NB4 (cell line): ENCODE measurements at regions not wholly inside any gene's neighbourhood (a gene's known extent, or its start where the extent isn't known, plus 50 kb on each side); places are given as distances from the start of the nearest gene placed in this dataset.

Source experiments
- DNase-seq: peaks from one replicate; pipeline ENCODE4 v3.0.0; 2010; ENCODE audit warnings: low read depth
- H3K4me3 ChIP-seq: one replicate; pipeline ENCODE4 v1.5.1; 2011; ENCODE audit warnings: mild to moderate bottlenecking, low read depth, low read length, moderate library complexity
- CTCF ChIP-seq: IDR thresholded peaks from one replicate; pipeline ENCODE4 v1.5.1; 2012; ENCODE audit warnings: low read depth, low read length
- MAX ChIP-seq: IDR thresholded peaks from 2 replicates; pipeline ENCODE4 v1.6.1; 2011; ENCODE audit warnings: low read depth, low read length
- MYC ChIP-seq: IDR thresholded peaks from 2 replicates; pipeline ENCODE4 v1.6.1; 2011; ENCODE audit warnings: low read depth, low read length
- POLR2A ChIP-seq: IDR thresholded peaks from 2 replicates; pipeline ENCODE4 v1.6.1; 2011; ENCODE audit warnings: mild to moderate bottlenecking; ENCODE audit not compliant: insufficient read length; ENCODE audit errors: extremely low read depth

- no peak for DNase-seq
- no peak for TF ChIP-seq POLR2A
- no peak for TF ChIP-seq MYC
- TF ChIP-seq MAX = no peak
- no peak overlapping the region for H3K4me3 ChIP-seq
Observed at GRCh38 chr10:53076948-53077347, 304.4 kb upstream of the MBL2 start.

- no peak overlapping the region for H3K4me3 ChIP-seq
- TF ChIP-seq MAX = no peak
- no peak for TF ChIP-seq POLR2A
- no peak for TF ChIP-seq CTCF
- no peak for TF ChIP-seq MYC
- DNase-seq = no peak
Observed at GRCh38 chr10:53075469-53075868, 302.9 kb upstream of the MBL2 start.

- TF ChIP-seq MAX (no peak), POLR2A (no peak), MYC (no peak), CTCF (no peak)
- DNase-seq = no peak
- H3K4me3 ChIP-seq = no peak overlapping the region
Observed at GRCh38 chr10:53072144-53072543, 299.6 kb upstream of the MBL2 start.

GRCh38 chr10:53071505-53072125 is 299.0 kb upstream of the MBL2 start:
- no peak for TF ChIP-seq POLR2A
- DNase-seq = no peak
- no peak overlapping the region for H3K4me3 ChIP-seq

GRCh38 chr10:53069013-53069412 is 296.4 kb upstream of the MBL2 start:
- DNase-seq = no peak
- no peak overlapping the region for H3K4me3 ChIP-seq
- no peak for TF ChIP-seq MAX
- no peak for TF ChIP-seq POLR2A
- no peak for TF ChIP-seq CTCF
- no peak for TF ChIP-seq MYC

GRCh38 chr10:53064614-53065013 is 292.0 kb upstream of the MBL2 start:
- TF ChIP-seq CTCF = no peak
- no peak for TF ChIP-seq MAX
- TF ChIP-seq POLR2A = no peak
- TF ChIP-seq MYC = no peak
- no peak overlapping the region for H3K4me3 ChIP-seq
- no peak for DNase-seq

GRCh38 chr10:53063805-53064204 is 291.2 kb upstream of the MBL2 start:
- DNase-seq = no peak
- no peak overlapping the region for H3K4me3 ChIP-seq
- TF ChIP-seq MYC (no peak), MAX (no peak), POLR2A (no peak), CTCF (no peak)
